ENCODE measurements at regions not wholly inside any gene's neighbourhood (a gene's known extent, or its start where the extent isn't known, plus 50 kb on each side); places are given as distances from the start of the nearest gene placed in this dataset.

GRCh38 chr4:167623241-167623572, 388.9 kb upstream of the SPOCK3 start:
- TF ChIP-seq POLR2A (IDR thresholded peaks at IDR 0.05; ENCODE audit: low read length) (no peak), GATA1 (IDR thresholded peaks at IDR 0.05; ENCODE audit: low read depth, low read length) (no peak)

Measured in erythroblast (primary cell).